HG03520 (cell line): ENCODE measurements at regions not wholly inside any gene's neighbourhood (a gene's known extent, or its start where the extent isn't known, plus 50 kb on each side); places are given as distances from the start of the nearest gene placed in this dataset.

Experiments used
- ATAC-seq: cut with Tn5 transposase; IDR thresholded peaks from one replicate; pipeline ENCODE4 v1.9.1; 2021; ENCODE audit warnings: mild to moderate bottlenecking, moderate library complexity; ENCODE audit not compliant: unreplicated experiment

- no peak for ATAC-seq
Measured at GRCh38 chr2:19559596-19560240, 201.3 kb upstream of the OSR1 start.

- ATAC-seq, result no peak
Measured at GRCh38 chr2:19556648-19557047, 198.2 kb upstream of the OSR1 start.

GRCh38 chr2:19554520-19554919 is 196.1 kb upstream of the OSR1 start:
- ATAC-seq, result no peak

DNA sequence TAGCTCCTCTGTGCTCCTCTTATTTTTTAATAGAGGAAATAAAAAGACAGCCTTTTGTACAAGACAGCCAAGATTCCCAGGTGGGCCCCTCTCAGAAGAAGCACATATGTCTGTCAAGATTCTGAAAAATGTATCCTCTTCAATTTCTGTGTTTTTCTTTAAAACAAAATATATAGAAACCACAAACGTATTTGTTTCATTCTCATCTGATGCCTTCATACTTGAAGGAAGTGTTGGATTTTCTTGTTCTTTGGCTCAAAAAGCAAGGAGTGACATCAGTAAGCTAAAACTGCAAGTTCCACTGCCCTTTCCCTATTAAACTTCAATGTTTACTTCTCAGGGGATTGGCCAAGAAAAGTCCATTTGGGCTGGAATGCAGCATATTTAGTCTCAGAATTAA is 193.8 kb upstream of the OSR1 start:
- no peak for ATAC-seq

DNA sequence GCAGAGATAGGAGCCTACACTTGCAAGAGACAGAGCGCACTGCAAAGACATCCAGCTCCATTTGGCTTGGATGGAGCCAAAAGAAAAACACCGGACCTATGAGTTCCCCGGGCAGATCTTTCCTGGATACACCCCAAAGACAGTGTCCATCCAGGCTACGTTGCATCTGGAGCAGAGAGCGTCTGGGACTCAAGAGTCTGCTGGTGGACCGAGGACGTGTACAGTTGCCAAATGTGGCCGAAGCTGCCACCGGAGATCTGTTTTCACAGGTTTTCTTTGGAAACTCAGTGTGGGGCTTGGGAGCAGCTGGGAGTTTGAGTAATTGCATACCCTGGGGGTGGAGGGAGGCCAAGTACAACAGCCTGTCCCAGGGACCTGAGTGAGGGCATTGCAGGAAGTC is 192.3 kb upstream of the OSR1 start:
- no peak for ATAC-seq

- ATAC-seq, result no peak
Measured at GRCh38 chr2:19549821-19550220, 191.4 kb upstream of the OSR1 start.

GRCh38 chr2:19548116-19548515 is 189.7 kb upstream of the OSR1 start:
- no peak for ATAC-seq

GRCh38 chr2:19547321-19547720 is 188.9 kb upstream of the OSR1 start:
- no peak for ATAC-seq

- no peak for ATAC-seq
Measured at GRCh38 chr2:19545507-19545906, 187.1 kb upstream of the OSR1 start.

DNA sequence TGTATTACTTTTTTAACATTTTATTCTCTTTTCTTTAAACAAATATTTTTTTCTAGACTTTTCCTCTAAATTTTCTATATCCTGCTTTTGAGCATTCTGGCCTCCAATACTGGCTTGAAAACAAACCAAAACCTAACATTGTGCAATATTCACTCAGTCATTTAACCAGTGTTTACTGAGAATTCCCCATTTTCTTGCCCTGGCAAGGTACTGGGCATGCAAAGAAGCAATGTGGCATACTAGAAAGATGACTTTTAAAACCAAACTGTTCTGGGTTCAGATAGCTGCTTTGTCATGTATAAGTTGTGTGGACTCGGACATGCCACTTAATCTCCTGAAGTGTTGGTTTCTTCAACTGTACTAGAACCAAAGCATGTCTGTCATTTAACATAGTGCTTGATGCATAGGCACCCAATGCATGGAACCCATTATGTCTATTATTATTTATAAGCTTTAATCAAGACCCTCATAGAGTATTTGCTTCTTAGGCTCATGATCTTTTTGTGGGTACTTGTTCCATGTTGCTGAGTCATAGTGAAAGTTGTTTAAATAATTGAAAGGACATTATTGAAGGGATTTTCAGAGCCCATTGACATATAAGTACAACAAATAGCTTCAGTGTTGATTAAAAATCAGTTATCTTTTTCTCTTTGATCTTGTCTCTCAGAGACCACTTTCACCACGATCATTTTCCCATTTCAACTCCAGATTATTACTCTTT is 185.4 kb upstream of the OSR1 start:
- ATAC-seq, result no peak

DNA sequence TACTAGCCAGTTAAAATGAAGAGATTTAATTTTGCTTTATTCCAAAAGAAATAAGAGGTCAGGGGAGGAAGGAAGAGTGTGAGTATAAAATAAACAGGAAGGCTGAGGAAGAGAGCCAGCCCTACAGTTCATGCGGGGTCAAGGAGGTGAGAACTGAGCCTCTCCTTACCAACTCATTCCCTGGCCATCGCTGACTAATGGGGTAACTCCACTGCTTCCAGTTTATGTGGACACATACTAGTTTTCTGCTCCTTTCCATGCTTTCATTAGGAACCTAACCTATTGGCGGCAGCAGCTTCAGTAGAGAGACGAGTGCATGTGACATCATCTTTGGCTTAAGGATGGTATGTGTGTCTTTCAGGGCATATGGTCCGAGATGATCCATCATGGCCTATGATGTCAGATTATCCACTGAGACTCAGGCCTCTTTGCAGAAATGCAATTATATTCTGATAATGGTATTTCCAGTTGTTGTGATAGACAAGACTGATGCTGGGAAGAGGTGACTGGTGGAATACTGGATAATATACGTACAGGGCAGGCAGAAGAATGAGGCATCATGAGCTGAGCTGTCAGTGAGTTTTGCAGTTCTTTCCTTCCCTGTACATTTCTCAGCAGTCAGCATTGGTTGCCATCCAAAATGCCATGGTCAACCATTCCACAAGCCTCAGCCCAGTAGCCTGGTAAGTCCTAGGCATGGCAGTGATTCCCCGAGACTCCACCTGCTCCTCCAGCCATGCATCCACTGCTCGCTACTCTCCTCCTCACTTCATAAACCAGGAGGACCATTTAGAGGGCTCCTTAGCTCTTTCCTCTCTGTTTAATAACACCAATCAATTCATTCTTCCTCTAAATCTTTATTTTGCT is 184.6 kb upstream of the OSR1 start:
- no peak for ATAC-seq

DNA sequence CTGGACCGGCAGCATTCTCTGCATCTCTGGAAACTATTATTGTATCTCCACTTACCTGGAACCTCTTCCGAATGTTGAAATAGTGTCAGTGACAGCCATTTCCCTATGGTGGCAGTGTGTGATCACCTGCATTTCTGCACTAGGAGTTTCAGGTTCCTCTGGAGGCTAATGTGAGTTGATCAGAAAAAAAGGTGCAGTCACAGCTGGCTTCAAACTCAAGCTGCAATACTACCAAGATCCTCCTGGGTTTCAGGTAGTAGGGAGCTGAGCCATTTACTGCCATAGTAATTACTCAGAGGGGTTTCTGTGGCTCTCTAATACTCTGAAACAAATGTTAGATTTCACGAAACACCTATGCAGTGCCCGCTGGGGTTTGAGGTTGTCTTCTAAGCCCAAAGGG is 183.5 kb upstream of the OSR1 start:
- no peak for ATAC-seq

DNA sequence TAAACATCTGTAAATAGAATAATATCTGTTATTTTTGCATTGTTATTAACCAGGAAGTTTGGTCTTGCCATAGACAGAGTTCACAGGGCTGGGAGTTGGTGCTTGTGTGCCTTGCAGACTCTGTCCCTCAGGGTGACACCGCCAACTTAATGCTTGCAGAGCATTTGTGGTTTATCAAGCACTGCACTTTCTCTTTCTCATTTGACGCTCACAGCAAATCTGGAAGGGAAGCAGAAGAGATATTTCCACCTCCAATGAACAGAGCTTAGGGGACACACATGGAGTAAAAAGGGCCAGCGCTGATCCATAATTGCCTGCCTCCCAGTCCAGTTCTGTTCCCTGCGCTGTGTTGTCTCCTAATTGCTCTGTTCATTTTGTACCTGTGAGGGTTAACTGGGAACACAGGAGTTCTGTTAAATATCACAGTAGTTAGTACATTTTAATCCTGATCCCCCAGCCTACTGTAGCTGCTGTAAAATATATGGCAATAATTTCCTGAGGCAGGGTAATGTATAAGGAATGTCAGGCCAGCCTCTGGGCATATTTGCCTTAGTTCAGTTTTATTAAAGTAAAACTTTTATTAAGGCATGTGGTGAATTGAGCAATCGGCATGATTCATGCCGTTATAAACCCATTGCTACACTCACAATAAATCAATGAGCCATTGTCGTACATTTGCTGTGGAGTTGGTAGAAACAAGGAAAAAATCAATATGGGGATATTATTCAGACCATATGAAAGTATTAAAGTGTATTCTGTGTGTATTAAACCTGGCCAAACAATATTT is 182.5 kb upstream of the OSR1 start:
- no peak for ATAC-seq

DNA sequence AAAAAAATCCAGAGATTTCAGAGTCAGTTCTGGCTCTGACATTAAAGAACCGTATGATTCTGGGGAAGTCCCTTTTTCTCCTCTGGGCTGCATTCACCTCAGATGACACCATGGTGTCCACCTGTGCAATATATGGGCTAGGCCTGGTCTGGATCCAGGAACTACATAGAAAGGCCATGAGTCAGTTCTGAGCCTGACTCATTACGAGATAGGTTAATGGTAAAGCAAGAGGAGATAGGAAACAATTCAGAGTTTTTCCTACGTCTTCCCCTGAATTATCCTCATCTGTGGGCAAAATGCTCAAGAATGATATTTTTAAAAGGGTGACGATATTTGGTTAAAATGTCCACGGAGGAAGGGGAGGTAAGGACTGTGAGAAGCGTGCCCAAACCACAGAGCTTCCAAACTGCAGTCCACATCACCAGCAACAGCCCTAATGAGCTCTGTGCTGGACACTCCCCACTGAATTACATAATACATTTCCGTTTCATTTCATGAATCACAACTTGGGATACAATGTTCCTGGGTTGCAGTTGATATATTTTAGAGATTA is 180.1 kb upstream of the OSR1 start:
- ATAC-seq, result no peak

GRCh38 chr2:19536136-19536535 is 177.7 kb upstream of the OSR1 start:
- no peak for ATAC-seq

- ATAC-seq, result no peak
Measured at GRCh38 chr2:19532547-19533196, 174.2 kb upstream of the OSR1 start.

DNA sequence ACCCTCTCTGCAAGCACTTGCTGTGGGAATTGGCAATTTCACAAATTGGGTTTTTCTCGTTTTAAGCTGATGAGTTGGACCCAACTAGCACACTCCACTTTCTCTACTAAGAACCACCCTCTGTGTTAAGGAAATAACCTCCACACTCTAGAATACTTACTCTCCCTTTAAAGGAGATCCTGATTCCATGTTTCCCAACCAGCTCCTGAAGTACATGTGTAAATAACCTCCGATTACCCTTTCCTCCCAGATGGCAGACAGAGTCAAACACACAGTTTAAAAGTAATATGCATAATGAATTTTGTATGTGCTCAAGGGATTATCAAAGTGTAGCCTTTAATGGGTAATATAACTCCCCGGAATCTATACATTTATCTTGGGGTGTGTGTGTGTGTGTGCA is 171.3 kb upstream of the OSR1 start:
- ATAC-seq, result no peak

GRCh38 chr2:19527771-19528170 is 169.3 kb upstream of the OSR1 start:
- no peak for ATAC-seq

DNA sequence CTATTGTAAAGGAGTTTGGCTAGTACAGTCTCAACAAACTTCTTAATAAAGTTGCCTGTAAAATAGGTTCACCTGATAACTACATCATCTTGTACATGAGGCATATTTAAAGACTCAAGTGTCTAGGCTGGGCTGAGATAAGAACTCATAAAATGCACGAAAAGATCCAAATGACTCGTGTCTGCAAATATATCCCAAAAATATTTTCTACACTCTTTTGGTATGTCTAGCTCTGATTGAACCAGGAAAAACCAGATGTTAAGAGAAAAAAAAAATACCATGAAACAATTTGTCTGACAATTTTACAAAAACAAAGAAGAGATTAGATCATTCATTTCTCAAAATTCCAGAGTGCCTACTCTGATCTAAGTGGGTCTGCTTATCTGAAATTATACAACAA is 166.9 kb upstream of the OSR1 start:
- ATAC-seq, result no peak

DNA sequence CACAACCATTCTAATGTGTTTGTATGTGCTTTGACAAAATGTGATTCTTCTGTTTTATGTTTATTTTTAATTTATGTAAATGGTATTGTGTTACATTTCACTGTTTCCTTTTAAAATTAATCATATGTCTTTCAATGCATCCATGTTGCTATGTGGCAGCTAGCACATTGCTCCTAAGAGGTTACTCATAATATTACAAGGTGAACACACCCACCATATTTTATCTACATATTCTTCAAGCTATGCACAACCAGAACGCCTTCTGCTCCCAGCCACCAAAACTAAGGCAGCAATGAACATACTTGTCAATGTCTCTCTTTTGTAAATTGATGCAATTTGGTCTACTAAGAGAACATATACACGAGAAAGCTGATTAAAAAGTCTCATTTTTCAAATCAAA is 160.6 kb upstream of the OSR1 start:
- ATAC-seq, result no peak
